Inflammatory macrophage (primary cell): ENCODE measurements at regions not wholly inside any gene's neighbourhood (a gene's known extent, or its start where the extent isn't known, plus 50 kb on each side); places are given as distances from the start of the nearest gene placed in this dataset.
"Not testable (repeated sequence)": the region's sequence is repeated elsewhere in the genome, so short reads cannot be mapped to it uniquely, and the experiment has no call there.

ENCODE experiments used
- DNase-seq, 2 donors: peaks; one replicate each; pipeline ENCODE4 v3.0.0-alpha.2; 2020 to 2022

- DNase-seq = no peak
Measured at GRCh38 chr2:33729353-33729752, 130.3 kb upstream of the FAM98A start.

GRCh38 chr2:33728106-33728505 is 129.0 kb upstream of the FAM98A start:
- no peak for DNase-seq

- DNase-seq = no peak
Measured at GRCh38 chr2:33727361-33728032, 128.4 kb upstream of the FAM98A start.

- DNase-seq = no peak
Measured at GRCh38 chr2:33726415-33726814, 127.3 kb upstream of the FAM98A start.

- DNase-seq = no peak
Measured at GRCh38 chr2:33723329-33723728, 124.2 kb upstream of the FAM98A start.

GRCh38 chr2:33719067-33719466 is 120.0 kb upstream of the FAM98A start:
- no peak for DNase-seq

GRCh38 chr2:33712674-33713073 is 113.6 kb upstream of the FAM98A start:
- no peak for DNase-seq

- no peak for DNase-seq
Measured at GRCh38 chr2:33709951-33710350, 110.9 kb upstream of the FAM98A start.

GRCh38 chr2:33707312-33707711 is 108.2 kb upstream of the FAM98A start:
- DNase-seq = no peak

GRCh38 chr2:33706410-33706809 is 107.3 kb upstream of the FAM98A start:
- peak in 1 of 2 donors; percentile 24 for DNase-seq

GRCh38 chr2:33704406-33704855 is 105.3 kb upstream of the FAM98A start:
- DNase-seq = no peak

GRCh38 chr2:33696234-33696633 is 97.1 kb upstream of the FAM98A start:
- DNase-seq = no peak

- DNase-seq = no peak
Measured at GRCh38 chr2:33694904-33695303, 95.8 kb upstream of the FAM98A start.

- DNase-seq = not testable (repeated sequence)
Measured at GRCh38 chr2:33690686-33691085, 91.6 kb upstream of the FAM98A start.

GRCh38 chr2:33681364-33681757 is 82.3 kb upstream of the FAM98A start:
- DNase-seq = no peak

- DNase-seq = no peak
Measured at GRCh38 chr2:33680644-33681363, 81.7 kb upstream of the FAM98A start.

GRCh38 chr2:33678436-33678835 is 79.3 kb upstream of the FAM98A start:
- no peak for DNase-seq

GRCh38 chr2:33673937-33674336 is 74.8 kb upstream of the FAM98A start:
- DNase-seq = peak in 1 of 2 donors; percentile 5

GRCh38 chr2:33672896-33673295 is 73.8 kb upstream of the FAM98A start:
- DNase-seq = no peak

- no peak for DNase-seq
Measured at GRCh38 chr2:33672389-33672788, 73.3 kb upstream of the FAM98A start.

- DNase-seq = no peak
Measured at GRCh38 chr2:33671198-33671597, 72.1 kb upstream of the FAM98A start.

GRCh38 chr2:33670392-33670937 is 71.4 kb upstream of the FAM98A start:
- DNase-seq = no peak

GRCh38 chr2:33666879-33667278 is 67.8 kb upstream of the FAM98A start:
- DNase-seq = no peak

GRCh38 chr2:33665039-33665438 is 65.9 kb upstream of the FAM98A start:
- DNase-seq = no peak
